Adipocyte (in vitro differentiated cells): ENCODE measurements at regions not wholly inside any gene's neighbourhood (a gene's known extent, or its start where the extent isn't known, plus 50 kb on each side); places are given as distances from the start of the nearest gene placed in this dataset.
A peak's percentile ranks its signal among the peaks of the same experiment; 100 is the strongest.

Source experiments
- DNase-seq: peaks from one replicate; pipeline ENCODE4 v3.0.0-alpha.2; 2015; ENCODE audit warnings: low read depth
- H3K27me3 ChIP-seq: replicated peaks from 2 replicates; pipeline ENCODE4 v1.7.0; 2013; ENCODE audit warnings: mild to moderate bottlenecking, low read length, moderate library complexity; ENCODE audit not compliant: control insufficient read depth, insufficient read depth
- H3K36me3 ChIP-seq: 2 replicates; pipeline ENCODE4 v1.7.0; 2013; ENCODE audit warnings: low read length, mild to moderate bottlenecking, moderate library complexity; ENCODE audit not compliant: control insufficient read depth, insufficient read depth, severe bottlenecking
- H3K4me1 ChIP-seq: 2 replicates; pipeline ENCODE4 v1.7.0; 2013; ENCODE audit warnings: mild to moderate bottlenecking, low read length, moderate library complexity; ENCODE audit not compliant: control insufficient read depth, insufficient read depth
- H3K4me3 ChIP-seq: 2 replicates; pipeline ENCODE4 v1.7.0; 2013; ENCODE audit warnings: mild to moderate bottlenecking, low read length, moderate library complexity
- H3K9ac ChIP-seq: 2 replicates; pipeline ENCODE4 v1.7.0; 2013; ENCODE audit warnings: mild to moderate bottlenecking, low read length, moderate library complexity
- H3K9me3 ChIP-seq: 2 replicates; pipeline ENCODE4 v1.7.0; 2013; ENCODE audit warnings: mild to moderate bottlenecking, low read length, moderate library complexity; ENCODE audit not compliant: control insufficient read depth

GRCh38 chr6:133814797-133815196 is 74.1 kb upstream of the TCF21 start:
- no peaks in the 10 kb centered on the region for H3K27me3 ChIP-seq
- peaks cover 30% of the 10 kb centered on the region for H3K4me1 ChIP-seq
- H3K9ac ChIP-seq = peak overlapping the region; percentile 71
- peak overlapping the region; percentile 14 for H3K4me3 ChIP-seq
- DNase-seq = peak; percentile 71
- H3K36me3 ChIP-seq = no peaks in the 10 kb centered on the region
- H3K9me3 ChIP-seq = peaks cover 2% of the 10 kb centered on the region

- peak overlapping the region; percentile 14 for H3K4me3 ChIP-seq
- H3K9ac ChIP-seq = peak overlapping the region; percentile 71
- H3K27me3 ChIP-seq = no peaks in the 10 kb centered on the region
- no peaks in the 10 kb centered on the region for H3K36me3 ChIP-seq
- peaks cover 30% of the 10 kb centered on the region for H3K4me1 ChIP-seq
- H3K9me3 ChIP-seq = peaks cover 2% of the 10 kb centered on the region
- DNase-seq = no peak
Measured at GRCh38 chr6:133815313-133815712, 73.6 kb upstream of the TCF21 start.

- H3K9ac ChIP-seq = peak overlapping the region; percentile 71
- no peaks in the 10 kb centered on the region for H3K27me3 ChIP-seq
- peaks cover 30% of the 10 kb centered on the region for H3K4me1 ChIP-seq
- peak overlapping the region; percentile 46 for H3K4me3 ChIP-seq
- no peaks in the 10 kb centered on the region for H3K9me3 ChIP-seq
- DNase-seq = no peak
- H3K36me3 ChIP-seq = no peaks in the 10 kb centered on the region
Measured at GRCh38 chr6:133816171-133816570, 72.7 kb upstream of the TCF21 start.

GRCh38 chr6:133817460-133818047 is 71.4 kb upstream of the TCF21 start:
- Histone ChIP-seq H3K36me3 (no peaks in the 10 kb centered on the region), H3K27me3 (no peaks in the 10 kb centered on the region)
- DNase-seq = no peak

GRCh38 chr6:133818320-133818719 is 70.6 kb upstream of the TCF21 start:
- Histone ChIP-seq H3K4me1 (peaks cover 30% of the 10 kb centered on the region), H3K4me3 (no peak overlapping the region), H3K9ac (no peak overlapping the region), H3K27me3 (no peaks in the 10 kb centered on the region), H3K36me3 (no peaks in the 10 kb centered on the region), H3K9me3 (no peaks in the 10 kb centered on the region)
- DNase-seq = no peak

More at GRCh38 chr6:133817460-133818047, 71.4 kb upstream of the TCF21 start:
- no peak overlapping the region for H3K4me3 ChIP-seq
- no peaks in the 10 kb centered on the region for H3K9me3 ChIP-seq
- H3K9ac ChIP-seq = no peak overlapping the region
- H3K4me1 ChIP-seq = peaks cover 30% of the 10 kb centered on the region

- Histone ChIP-seq H3K36me3 (no peaks in the 10 kb centered on the region), H3K9me3 (no peaks in the 10 kb centered on the region), H3K4me1 (peaks cover 17% of the 10 kb centered on the region), H3K4me3 (no peak overlapping the region), H3K9ac (no peak overlapping the region), H3K27me3 (no peaks in the 10 kb centered on the region)
- DNase-seq = no peak
Measured at GRCh38 chr6:133820208-133820607, 68.7 kb upstream of the TCF21 start.

- Histone ChIP-seq H3K9ac (no peak overlapping the region), H3K9me3 (no peaks in the 10 kb centered on the region), H3K36me3 (no peaks in the 10 kb centered on the region), H3K4me3 (no peak overlapping the region), H3K4me1 (no peaks in the 10 kb centered on the region), H3K27me3 (no peaks in the 10 kb centered on the region)
- DNase-seq = no peak
Measured at GRCh38 chr6:133827766-133828165, 61.1 kb upstream of the TCF21 start.

- DNase-seq = no peak
Measured at GRCh38 chr6:133833949-133834359, 55.0 kb upstream of the TCF21 start.

GRCh38 chr6:133834472-133835170 is 54.3 kb upstream of the TCF21 start:
- Histone ChIP-seq H3K4me1 (peaks cover 16% of the 10 kb centered on the region), H3K27me3 (no peaks in the 10 kb centered on the region), H3K9ac (peak overlapping the region; percentile 44), H3K4me3 (no peak overlapping the region), H3K36me3 (no peaks in the 10 kb centered on the region), H3K9me3 (no peaks in the 10 kb centered on the region)
- no peak for DNase-seq

More at GRCh38 chr6:133833949-133834359, 55.0 kb upstream of the TCF21 start:
- Histone ChIP-seq H3K36me3 (no peaks in the 10 kb centered on the region), H3K27me3 (no peaks in the 10 kb centered on the region), H3K4me3 (no peak overlapping the region), H3K9me3 (no peaks in the 10 kb centered on the region), H3K9ac (no peak overlapping the region), H3K4me1 (peaks cover 16% of the 10 kb centered on the region)

GRCh38 chr6:133835901-133836300 is 53.0 kb upstream of the TCF21 start:
- DNase-seq = peak; percentile 65
- H3K4me1 ChIP-seq = peaks cover 16% of the 10 kb centered on the region
- H3K4me3 ChIP-seq = no peak overlapping the region
- no peaks in the 10 kb centered on the region for H3K9me3 ChIP-seq
- peak overlapping the region; percentile 36 for H3K9ac ChIP-seq
- no peaks in the 10 kb centered on the region for H3K27me3 ChIP-seq
- H3K36me3 ChIP-seq = no peaks in the 10 kb centered on the region

GRCh38 chr6:133837801-133838349 is 51.0 kb upstream of the TCF21 start:
- H3K9ac ChIP-seq = peak overlapping the region; percentile 62
- peaks cover 24% of the 10 kb centered on the region for H3K4me1 ChIP-seq
- peak; percentile 90 for DNase-seq
- H3K36me3 ChIP-seq = no peaks in the 10 kb centered on the region
- H3K9me3 ChIP-seq = no peaks in the 10 kb centered on the region
- peak overlapping the region; percentile 77 for H3K4me3 ChIP-seq
- H3K27me3 ChIP-seq = no peaks in the 10 kb centered on the region
